ENCODE measurements at regions not wholly inside any gene's neighbourhood (a gene's known extent, or its start where the extent isn't known, plus 50 kb on each side); places are given as distances from the start of the nearest gene placed in this dataset.

GRCh38 chr1:90139837-90140236 lies 144.9 kb downstream of the ZNF326 start:
- DNase-seq (ENCODE audit: low read depth) = no peak

- DNase-seq (ENCODE audit: low read depth) = no peak
Measured at GRCh38 chr1:90135286-90135685, 140.4 kb downstream of the ZNF326 start.

GRCh38 chr1:90134175-90134955 lies 139.5 kb downstream of the ZNF326 start:
- no peak for DNase-seq (ENCODE audit: low read depth)

- peak; percentile 21 for DNase-seq (ENCODE audit: low read depth)
Measured at GRCh38 chr1:90133133-90133532, 138.2 kb downstream of the ZNF326 start.

- no peak for DNase-seq (ENCODE audit: low read depth)
Measured at GRCh38 chr1:90132306-90132705, 137.4 kb downstream of the ZNF326 start.

GRCh38 chr1:90127288-90127953 lies 132.5 kb downstream of the ZNF326 start:
- DNase-seq (ENCODE audit: low read depth) = no peak

GRCh38 chr1:90126834-90127233 lies 131.9 kb downstream of the ZNF326 start:
- DNase-seq (ENCODE audit: low read depth) = no peak

GRCh38 chr1:90122654-90123340 lies 127.9 kb downstream of the ZNF326 start:
- DNase-seq (ENCODE audit: low read depth) = no peak

- peak; percentile 48 for DNase-seq (ENCODE audit: low read depth)
Measured at GRCh38 chr1:90114521-90115141, 119.7 kb downstream of the ZNF326 start.

- DNase-seq (ENCODE audit: low read depth) = no peak
Measured at GRCh38 chr1:90107990-90108389, 113.1 kb downstream of the ZNF326 start.

GRCh38 chr1:90106311-90106710 lies 111.4 kb downstream of the ZNF326 start:
- no peak for DNase-seq (ENCODE audit: low read depth)

GRCh38 chr1:90104941-90105538 lies 110.1 kb downstream of the ZNF326 start:
- DNase-seq (ENCODE audit: low read depth) = no peak

- peak; percentile 1 for DNase-seq (ENCODE audit: low read depth)
Measured at GRCh38 chr1:90100566-90100965, 105.7 kb downstream of the ZNF326 start.

GRCh38 chr1:90092441-90092840 lies 97.5 kb downstream of the ZNF326 start:
- no peak for DNase-seq (ENCODE audit: low read depth)
